T-helper 2 cell treated with Interferon-gamma antibody and Interleukin-4, amounts not matched to agents 5 μg/mL and 100 μg/mL, for 36 hours (primary cell): ENCODE measurements at regions not wholly inside any gene's neighbourhood (a gene's known extent, or its start where the extent isn't known, plus 50 kb on each side); places are given as distances from the start of the nearest gene placed in this dataset.

Source experiments
- DNase-seq: peaks from one replicate; pipeline ENCODE4 v3.0.0; 2021; ENCODE audit warnings: low spot score
- H3K27ac Mint-ChIP-seq: one replicate; pipeline ENCODE4 v1.8.0; 2021; ENCODE audit warnings: mild to moderate bottlenecking, mixed read lengths
- H3K27me3 Mint-ChIP-seq: one replicate; pipeline ENCODE4 v1.8.0; 2021; ENCODE audit warnings: low read depth, mixed read lengths
- H3K36me3 Mint-ChIP-seq: one replicate; pipeline ENCODE4 v1.8.0; 2021; ENCODE audit warnings: low read depth, mixed read lengths
- H3K4me1 Mint-ChIP-seq: one replicate; pipeline ENCODE4 v1.8.0; 2021; ENCODE audit warnings: low read depth, mixed read lengths
- H3K4me3 Mint-ChIP-seq: one replicate; pipeline ENCODE4 v1.8.0; 2022; ENCODE audit warnings: mild to moderate bottlenecking, moderate library complexity, mixed read lengths
- H3K9me3 Mint-ChIP-seq: one replicate; pipeline ENCODE4 v1.8.0; 2021; ENCODE audit warnings: mixed read lengths

DNA sequence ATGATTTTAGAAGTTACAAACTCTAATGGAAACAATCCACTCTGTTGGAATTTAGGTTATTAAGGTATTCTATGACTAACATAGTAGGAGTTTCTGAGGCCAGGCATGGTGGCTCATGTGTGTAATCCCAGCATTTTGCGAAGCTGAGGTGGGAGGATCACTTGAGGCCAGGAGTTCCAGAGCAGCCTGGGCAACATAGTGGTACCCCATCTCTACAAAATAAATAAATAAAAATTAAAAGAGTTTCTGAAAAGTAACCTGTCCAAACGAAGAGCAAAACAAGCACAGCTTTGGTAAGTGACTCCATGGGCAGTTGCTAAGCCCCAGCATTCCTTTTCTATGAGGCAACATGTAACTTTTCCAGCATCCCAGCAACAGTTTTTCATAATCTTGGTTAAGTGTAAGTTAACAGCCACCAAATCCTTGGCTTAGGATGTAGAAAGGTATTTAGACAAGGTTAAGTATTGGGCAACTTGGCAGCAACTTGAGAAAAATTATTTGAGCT, 86.3 kb downstream of the SOX4 start:
- Mint-ChIP-seq H3K36me3 (no peaks in the 10 kb centered on the region), H3K4me3 (no peak overlapping the region), H3K27ac (no peak overlapping the region)

GRCh38 chr6:21680611-21681010, 87.1 kb downstream of the SOX4 start:
- H3K36me3 Mint-ChIP-seq: no peaks in the 10 kb centered on the region

More for the DNA sequence above, 86.3 kb downstream of the SOX4 start:
- no peaks in the 10 kb centered on the region for H3K4me1 Mint-ChIP-seq
- DNase-seq: no peak
- no peaks in the 10 kb centered on the region for H3K27me3 Mint-ChIP-seq
- no peaks in the 10 kb centered on the region for H3K9me3 Mint-ChIP-seq

GRCh38 chr6:21690489-21690888, 96.9 kb downstream of the SOX4 start:
- Mint-ChIP-seq H3K9me3 (no peaks in the 10 kb centered on the region), H3K4me3 (no peak overlapping the region), H3K36me3 (no peaks in the 10 kb centered on the region), H3K27me3 (no peaks in the 10 kb centered on the region), H3K27ac (no peak overlapping the region), H3K4me1 (no peaks in the 10 kb centered on the region)
- no peak for DNase-seq

More at GRCh38 chr6:21680611-21681010, 87.1 kb downstream of the SOX4 start:
- no peaks in the 10 kb centered on the region for H3K9me3 Mint-ChIP-seq
- H3K4me3 Mint-ChIP-seq: no peak overlapping the region
- H3K27ac Mint-ChIP-seq: no peak overlapping the region
- DNase-seq: no peak
- no peaks in the 10 kb centered on the region for H3K27me3 Mint-ChIP-seq
- no peaks in the 10 kb centered on the region for H3K4me1 Mint-ChIP-seq

GRCh38 chr6:21691685-21692346, 98.3 kb downstream of the SOX4 start:
- Mint-ChIP-seq H3K36me3 (no peaks in the 10 kb centered on the region), H3K9me3 (no peaks in the 10 kb centered on the region), H3K27me3 (no peaks in the 10 kb centered on the region), H3K27ac (no peak overlapping the region), H3K4me3 (no peak overlapping the region), H3K4me1 (no peaks in the 10 kb centered on the region)
- DNase-seq: no peak

GRCh38 chr6:21692721-21693120, 99.2 kb downstream of the SOX4 start:
- Mint-ChIP-seq H3K4me3 (no peak overlapping the region), H3K36me3 (no peaks in the 10 kb centered on the region), H3K27me3 (no peaks in the 10 kb centered on the region), H3K9me3 (no peaks in the 10 kb centered on the region), H3K27ac (no peak overlapping the region), H3K4me1 (no peaks in the 10 kb centered on the region)
- DNase-seq: no peak

DNA sequence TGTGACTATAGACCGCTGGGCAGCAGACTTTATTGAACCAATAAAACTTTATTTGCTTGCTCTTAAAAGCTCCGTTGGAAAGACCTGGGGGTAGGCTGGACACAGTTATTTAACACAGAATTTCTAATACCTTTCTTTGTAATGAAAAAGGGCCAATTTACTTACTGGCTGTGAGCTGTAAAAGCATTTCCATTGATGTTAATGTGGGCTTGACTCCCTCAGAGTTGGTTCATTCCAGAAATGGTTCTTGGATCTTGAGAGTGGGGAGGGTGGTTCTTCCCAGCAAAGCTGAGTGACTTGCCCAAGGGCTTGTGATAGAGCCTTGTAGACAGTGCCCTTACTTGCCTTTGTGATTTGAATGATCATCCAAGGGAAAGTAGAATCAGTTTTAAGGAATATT, 100.6 kb downstream of the SOX4 start:
- no peaks in the 10 kb centered on the region for H3K36me3 Mint-ChIP-seq
- DNase-seq: no peak
- no peaks in the 10 kb centered on the region for H3K4me1 Mint-ChIP-seq
- H3K4me3 Mint-ChIP-seq: no peak overlapping the region
- H3K9me3 Mint-ChIP-seq: no peaks in the 10 kb centered on the region
- H3K27ac Mint-ChIP-seq: no peak overlapping the region
- no peaks in the 10 kb centered on the region for H3K27me3 Mint-ChIP-seq

DNA sequence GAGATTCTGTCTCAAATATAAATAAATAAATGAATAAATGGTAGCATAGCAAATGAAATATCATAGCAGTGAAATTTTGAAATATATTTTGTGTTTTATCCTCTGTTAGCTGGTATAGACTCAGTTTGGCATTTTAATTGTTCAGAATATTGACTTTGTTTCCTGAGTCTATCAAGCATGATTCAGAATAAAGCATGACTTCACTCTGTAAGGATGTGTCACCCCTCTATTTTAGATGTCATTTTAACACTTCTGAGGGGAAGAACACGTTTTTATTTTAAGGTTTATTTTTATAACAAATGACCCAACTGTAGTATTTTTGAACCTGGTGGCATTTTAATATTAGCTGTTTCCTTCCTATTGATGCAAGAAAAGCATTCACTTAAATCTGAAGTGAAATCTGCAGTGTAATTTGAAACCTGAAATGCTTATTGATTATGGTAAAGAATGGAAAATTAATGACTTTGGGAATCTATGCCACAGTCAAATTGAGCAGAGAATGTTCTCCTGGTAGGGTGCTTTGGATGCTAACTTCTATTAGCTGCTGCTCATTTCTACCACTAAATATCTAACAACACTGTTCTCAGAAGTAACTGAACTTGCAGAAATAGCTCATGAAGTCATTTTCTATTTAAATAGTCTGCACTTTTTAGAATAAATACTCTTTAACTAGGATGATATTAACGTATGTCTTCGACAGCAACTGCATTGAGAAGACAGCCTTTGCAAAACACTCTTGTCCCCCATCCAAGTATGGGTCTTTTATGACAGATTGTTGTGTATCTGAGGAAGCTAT, 114.2 kb downstream of the SOX4 start:
- H3K9me3 Mint-ChIP-seq: no peaks in the 10 kb centered on the region
- H3K4me3 Mint-ChIP-seq: no peak overlapping the region
- no peaks in the 10 kb centered on the region for H3K27me3 Mint-ChIP-seq
- no peaks in the 10 kb centered on the region for H3K4me1 Mint-ChIP-seq
- DNase-seq: no peak
- H3K27ac Mint-ChIP-seq: no peak overlapping the region
- no peaks in the 10 kb centered on the region for H3K36me3 Mint-ChIP-seq

GRCh38 chr6:21708320-21708580, 114.7 kb downstream of the SOX4 start:
- no peaks in the 10 kb centered on the region for H3K36me3 Mint-ChIP-seq
- H3K9me3 Mint-ChIP-seq: no peaks in the 10 kb centered on the region
- no peak overlapping the region for H3K27ac Mint-ChIP-seq
- H3K4me1 Mint-ChIP-seq: no peaks in the 10 kb centered on the region
- DNase-seq: no peak
- H3K4me3 Mint-ChIP-seq: no peak overlapping the region
- no peaks in the 10 kb centered on the region for H3K27me3 Mint-ChIP-seq

DNA sequence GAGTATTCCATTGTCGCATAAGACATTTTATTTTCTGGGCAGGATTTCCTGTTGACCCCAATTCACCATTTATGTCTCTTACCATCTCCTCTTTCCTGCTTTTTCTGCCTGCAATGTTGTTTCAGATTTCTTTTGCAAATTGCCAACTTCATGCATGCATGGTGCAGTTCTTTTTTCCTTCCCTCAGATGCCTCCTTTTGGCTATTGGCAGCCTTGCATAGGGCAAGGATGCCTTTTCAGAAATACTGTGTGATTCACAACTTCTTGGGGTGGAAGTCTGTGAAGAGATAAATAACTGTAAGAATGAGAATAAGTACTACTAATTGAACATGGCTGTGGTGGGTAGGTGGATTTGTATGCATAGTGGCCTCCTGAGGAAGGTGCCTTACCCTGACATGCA, 116.7 kb downstream of the SOX4 start:
- Mint-ChIP-seq H3K4me1 (no peaks in the 10 kb centered on the region), H3K27me3 (no peaks in the 10 kb centered on the region), H3K36me3 (no peaks in the 10 kb centered on the region), H3K27ac (no peak overlapping the region), H3K9me3 (no peaks in the 10 kb centered on the region), H3K4me3 (no peak overlapping the region)
- no peak for DNase-seq

GRCh38 chr6:21710908-21711627, 117.5 kb downstream of the SOX4 start:
- H3K27me3 Mint-ChIP-seq: no peaks in the 10 kb centered on the region
- DNase-seq: no peak
- no peak overlapping the region for H3K27ac Mint-ChIP-seq
- H3K4me1 Mint-ChIP-seq: no peaks in the 10 kb centered on the region
- no peak overlapping the region for H3K4me3 Mint-ChIP-seq
- H3K9me3 Mint-ChIP-seq: no peaks in the 10 kb centered on the region
- no peaks in the 10 kb centered on the region for H3K36me3 Mint-ChIP-seq

DNA sequence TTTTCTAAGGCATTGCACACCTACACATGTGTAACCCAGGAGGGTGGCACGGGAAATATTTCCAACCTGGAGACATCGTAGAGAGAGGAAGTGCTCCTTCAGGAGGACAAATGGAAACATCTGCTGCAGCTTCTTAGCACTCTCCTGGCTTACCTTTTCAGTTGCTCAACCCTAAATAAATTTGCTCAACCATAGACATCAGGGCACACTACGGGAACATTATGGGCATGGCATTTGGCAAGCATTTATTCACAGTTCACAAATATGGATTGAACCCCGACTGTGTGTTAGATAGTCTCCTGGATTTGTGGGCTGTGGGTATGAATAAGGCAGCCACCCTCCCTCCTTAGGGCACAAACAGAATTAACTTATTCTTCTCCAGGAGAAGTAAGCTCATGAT, 118.7 kb downstream of the SOX4 start:
- Mint-ChIP-seq H3K4me1 (no peaks in the 10 kb centered on the region), H3K4me3 (no peak overlapping the region), H3K27ac (no peak overlapping the region), H3K9me3 (no peaks in the 10 kb centered on the region), H3K36me3 (no peaks in the 10 kb centered on the region), H3K27me3 (no peaks in the 10 kb centered on the region)
- DNase-seq: no peak

- no peaks in the 10 kb centered on the region for H3K4me1 Mint-ChIP-seq
- H3K4me3 Mint-ChIP-seq: no peak overlapping the region
- H3K9me3 Mint-ChIP-seq: no peaks in the 10 kb centered on the region
- H3K27me3 Mint-ChIP-seq: no peaks in the 10 kb centered on the region
- no peaks in the 10 kb centered on the region for H3K36me3 Mint-ChIP-seq
- H3K27ac Mint-ChIP-seq: no peak overlapping the region
- no peak for DNase-seq
Measured at GRCh38 chr6:21713481-21713880, 119.9 kb downstream of the SOX4 start.

- H3K4me3 Mint-ChIP-seq: no peak overlapping the region
- no peaks in the 10 kb centered on the region for H3K36me3 Mint-ChIP-seq
- no peaks in the 10 kb centered on the region for H3K27me3 Mint-ChIP-seq
- no peak for DNase-seq
- no peak overlapping the region for H3K27ac Mint-ChIP-seq
- no peaks in the 10 kb centered on the region for H3K4me1 Mint-ChIP-seq
- H3K9me3 Mint-ChIP-seq: peaks cover 3% of the 10 kb centered on the region
Measured at GRCh38 chr6:21715180-21715579, 121.6 kb downstream of the SOX4 start.

GRCh38 chr6:21722510-21722909, 129.0 kb downstream of the SOX4 start:
- Mint-ChIP-seq H3K36me3 (no peaks in the 10 kb centered on the region), H3K4me1 (peaks cover 5% of the 10 kb centered on the region), H3K4me3 (peak overlapping the region; percentile 54), H3K9me3 (peaks cover 3% of the 10 kb centered on the region), H3K27me3 (no peaks in the 10 kb centered on the region), H3K27ac (peak overlapping the region; percentile 71)
- DNase-seq: no peak
